DMS79 treated with DMSO at 0.1 percent for 48 hours (cell line): ENCODE measurements at regions not wholly inside any gene's neighbourhood (a gene's known extent, or its start where the extent isn't known, plus 50 kb on each side); places are given as distances from the start of the nearest gene placed in this dataset.

Experiments used
- DNase-seq: peaks from one replicate; lab custom pipeline; 2025; lab: John Stamatoyannopoulos, UW

GRCh38 chr3:14288177-14288788, 109.7 kb downstream of the LSM3 start:
- DNase-seq: no peak

GRCh38 chr3:14288833-14289451, 110.3 kb downstream of the LSM3 start:
- DNase-seq: no peak

- no peak for DNase-seq
Measured at GRCh38 chr3:14289590-14290461, 111.2 kb downstream of the LSM3 start.

DNA sequence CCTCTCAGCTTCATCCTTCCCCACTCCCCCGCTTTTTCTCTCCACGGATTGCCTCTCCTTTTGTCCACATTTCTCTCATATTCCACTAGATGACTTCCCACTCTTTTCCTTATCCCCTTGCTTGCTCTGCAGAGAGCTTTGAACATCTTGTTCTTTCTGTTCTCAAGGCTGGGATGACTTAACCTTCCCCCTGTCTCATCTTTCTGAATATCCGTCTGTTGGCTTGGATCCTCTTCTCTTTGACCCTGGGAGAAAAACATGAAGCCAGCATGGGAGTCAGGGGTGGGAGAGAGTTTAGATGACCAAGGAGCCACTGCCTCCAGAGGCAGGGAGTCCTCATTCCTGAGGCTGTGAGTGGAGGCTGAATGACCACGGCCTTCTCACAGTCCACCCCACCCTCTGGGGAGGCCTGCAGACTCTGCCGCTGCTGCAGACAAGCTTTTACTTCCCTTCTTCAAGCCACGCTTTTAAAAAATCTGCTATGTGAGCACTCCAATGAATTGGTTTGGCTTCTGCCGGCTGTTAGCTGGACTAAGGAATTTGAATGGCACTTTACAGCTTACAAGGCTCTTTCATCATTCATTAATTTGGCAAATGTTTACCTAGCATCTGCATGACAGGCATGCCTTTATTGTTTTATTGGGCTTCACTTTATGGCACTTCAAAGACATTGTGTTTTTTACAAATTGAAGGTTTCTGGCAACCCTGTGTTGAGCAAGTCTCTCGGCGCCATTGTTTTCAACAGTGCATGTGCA, 111.6 kb upstream of the SLC6A6 start:
- peak; percentile 61 for DNase-seq

GRCh38 chr3:14295037-14295436, 107.4 kb upstream of the SLC6A6 start:
- no peak for DNase-seq

DNA sequence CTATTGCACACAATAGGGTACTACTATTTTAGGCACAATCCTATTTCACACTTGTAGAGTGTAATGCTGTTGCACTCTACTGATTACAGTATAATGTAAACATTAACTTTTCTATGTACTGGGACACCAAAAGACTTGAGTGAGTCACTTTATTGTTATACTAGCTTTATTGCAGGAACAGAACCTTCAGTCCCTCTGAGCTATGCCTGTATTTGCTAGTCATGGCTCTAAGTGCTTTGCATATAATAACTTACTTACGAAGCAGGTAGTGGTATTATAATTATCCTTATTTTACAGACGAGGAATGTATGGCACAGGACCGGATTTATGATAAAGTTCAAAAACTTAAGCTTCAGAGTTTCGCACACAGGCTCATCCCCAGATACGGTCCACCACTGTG, 106.6 kb upstream of the SLC6A6 start:
- DNase-seq: no peak

DNA sequence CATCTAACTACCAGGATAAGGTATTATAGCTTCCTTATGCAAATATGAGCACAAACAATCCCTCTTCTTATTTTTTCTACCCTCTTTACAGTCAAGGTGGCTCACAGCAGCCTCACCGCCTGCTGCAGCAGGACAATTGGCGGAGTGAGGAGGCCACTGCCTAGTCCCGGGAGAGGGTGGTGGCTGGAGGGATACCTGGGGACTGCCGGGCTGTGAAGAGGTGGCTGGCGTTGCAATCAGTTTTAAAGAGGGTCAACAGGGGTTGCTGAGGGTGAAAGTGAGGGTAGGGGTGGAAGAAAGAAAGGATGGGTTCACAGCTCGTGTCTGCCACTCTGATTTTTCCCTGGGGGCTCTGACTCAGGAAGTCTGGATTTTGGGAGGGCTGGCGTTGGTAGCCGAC, 105.1 kb upstream of the SLC6A6 start:
- no peak for DNase-seq

DNA sequence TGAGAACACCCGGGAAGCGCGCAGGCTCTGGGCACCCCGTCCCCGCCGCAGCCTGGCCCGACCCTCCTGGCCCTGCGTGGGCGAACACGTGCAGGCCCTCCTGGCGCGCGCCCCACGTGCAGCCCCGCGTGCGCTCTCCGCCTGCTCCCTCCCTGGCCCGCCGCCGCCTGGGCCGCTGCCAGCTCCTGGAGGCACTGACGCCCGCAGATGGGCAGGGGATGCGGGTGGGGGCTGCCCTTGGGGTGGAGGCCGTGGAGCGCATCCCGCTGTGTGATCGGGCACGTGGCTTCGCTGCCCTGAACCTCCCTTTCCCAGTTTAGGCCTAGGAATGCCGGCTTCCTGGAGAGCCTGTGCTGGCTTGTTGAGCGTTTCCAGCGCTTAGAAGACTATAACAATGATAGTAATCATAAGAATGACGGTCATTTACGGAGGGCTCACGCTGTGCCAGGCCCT, 104.6 kb upstream of the SLC6A6 start:
- no peak for DNase-seq

GRCh38 chr3:14298442-14298841, 104.0 kb upstream of the SLC6A6 start:
- DNase-seq: no peak

DNA sequence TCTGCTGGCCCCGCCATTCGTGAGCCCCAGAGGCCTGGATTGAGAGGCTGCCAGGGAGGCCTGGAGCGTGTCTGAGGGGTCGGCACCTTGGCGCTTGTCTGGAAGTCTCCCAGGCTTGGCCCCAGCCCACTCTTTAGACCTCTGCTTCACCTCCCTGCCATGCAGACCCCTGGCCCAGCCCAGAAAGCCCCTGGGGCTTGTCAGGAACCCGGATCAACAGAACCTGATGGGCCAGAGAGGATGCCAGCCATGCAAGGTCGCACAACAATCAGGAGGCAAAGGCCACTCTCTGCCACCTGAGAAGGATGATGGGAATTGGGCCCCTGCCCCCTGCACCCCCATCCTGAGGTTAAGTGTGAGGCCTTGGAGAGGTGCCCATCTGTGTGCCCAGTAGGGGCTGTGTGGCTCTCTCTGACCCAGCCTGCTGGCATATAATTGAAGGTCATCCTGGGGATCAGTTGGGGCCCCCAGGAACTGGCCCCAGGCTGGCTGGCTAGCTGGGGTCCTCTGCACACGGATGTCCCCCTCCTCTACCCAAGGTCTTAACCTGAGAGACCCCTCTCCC, 103.3 kb upstream of the SLC6A6 start:
- DNase-seq: no peak

DNA sequence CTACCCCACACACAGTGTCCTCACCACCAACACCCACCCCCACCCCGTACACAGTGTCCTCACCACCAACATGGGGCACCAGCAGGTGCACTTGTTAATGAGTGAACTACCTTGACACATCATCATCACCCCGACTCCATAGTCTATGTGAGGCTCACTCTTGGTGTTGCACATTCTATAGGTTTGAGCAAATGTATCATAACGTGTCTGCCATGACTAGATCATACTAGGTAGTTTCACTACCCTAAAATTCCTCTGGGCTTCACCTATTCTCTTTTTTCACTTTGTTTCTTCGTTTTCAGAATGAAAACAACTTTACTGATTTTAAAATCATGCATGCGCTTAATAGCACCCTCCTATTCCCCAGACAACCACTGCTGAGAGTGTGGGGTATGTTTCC, 102.6 kb upstream of the SLC6A6 start:
- DNase-seq: no peak

GRCh38 chr3:14300721-14301399, 101.5 kb upstream of the SLC6A6 start:
- DNase-seq: no peak

GRCh38 chr3:14301558-14301957, 100.8 kb upstream of the SLC6A6 start:
- no peak for DNase-seq

- DNase-seq: no peak
Measured at GRCh38 chr3:14303336-14304100, 98.9 kb upstream of the SLC6A6 start.

- peak; percentile 15 for DNase-seq
Measured at GRCh38 chr3:14304101-14305045, 98.0 kb upstream of the SLC6A6 start.

GRCh38 chr3:14305324-14305723, 97.1 kb upstream of the SLC6A6 start:
- no peak for DNase-seq

DNA sequence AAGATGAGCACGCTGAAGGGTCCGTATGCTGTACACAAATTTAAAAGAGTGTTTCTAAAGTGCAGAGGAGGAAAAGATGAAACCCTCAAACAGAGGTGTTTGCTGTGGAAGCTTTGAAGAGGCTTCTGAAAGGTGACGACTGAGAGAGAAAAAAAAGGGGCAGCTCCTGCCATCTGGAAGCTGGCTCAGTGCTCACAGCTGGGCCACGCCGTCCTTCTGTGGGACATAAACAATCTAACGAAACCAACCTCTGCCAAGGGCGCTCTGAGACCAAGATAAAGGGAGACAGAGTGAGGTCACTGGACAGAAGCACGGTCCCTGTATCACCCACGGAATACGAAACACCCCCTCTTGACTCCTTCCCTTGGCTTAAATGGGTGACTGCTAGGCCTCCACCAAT, 96.3 kb upstream of the SLC6A6 start:
- DNase-seq: no peak

GRCh38 chr3:14307656-14308302, 94.6 kb upstream of the SLC6A6 start:
- DNase-seq: no peak

GRCh38 chr3:14311729-14312128, 90.7 kb upstream of the SLC6A6 start:
- DNase-seq: no peak
